CD14-positive monocyte (primary cell): ENCODE measurements at regions not wholly inside any gene's neighbourhood (a gene's known extent, or its start where the extent isn't known, plus 50 kb on each side); places are given as distances from the start of the nearest gene placed in this dataset.

Experiments
- DNase-seq, 3 donors: peaks; one replicate each; pipeline ENCODE4 v3.0.0-alpha.2; 2011 to 2022
- H2AFZ ChIP-seq: 2 replicates; pipeline ENCODE4 v1.6.0; 2012; ENCODE audit warnings: mild to moderate bottlenecking, low read depth, low read length, inconsistent platforms; ENCODE audit not compliant: insufficient read depth, poor library complexity, severe bottlenecking
- H3K27ac ChIP-seq, 2 donors: 1 replicate in 1 of 2; 2 replicates in 1 of 2; pipeline ENCODE4 v1.5.1; 2012 to 2013; ENCODE audit warnings: low read length in 2 of 2, control low read depth in 1 of 2, inconsistent platforms in 1 of 2, low read depth in 1 of 2, mild to moderate bottlenecking in 1 of 2
- H3K27me3 ChIP-seq, 2 donors: one replicate each; pipeline versions ENCODE4 v1.6.0 to v1.6.1; 2011 to 2013; ENCODE audit warnings: low read length in 2 of 2; ENCODE audit not compliant: control insufficient read depth in 2 of 2, insufficient read depth in 2 of 2
- H3K36me3 ChIP-seq, 2 donors: replicated peaks in 1 of 2; 1 replicate in 1 of 2; 2 replicates in 1 of 2; pipeline versions ENCODE4 v1.5.1 to v1.6.1; 2012 to 2013; ENCODE audit warnings: low read length in 2 of 2, control low read depth in 1 of 2, inconsistent platforms in 1 of 2, mild to moderate bottlenecking in 1 of 2; ENCODE audit not compliant: insufficient read depth in 2 of 2, control insufficient read depth in 1 of 2
- H3K4me1 ChIP-seq, 2 donors: 1 replicate in 1 of 2; 2 replicates in 1 of 2; pipeline versions ENCODE4 v1.5.1 to v1.6.1; 2012 to 2013; ENCODE audit warnings: low read length in 2 of 2, control low read depth in 1 of 2, inconsistent platforms in 1 of 2, mild to moderate bottlenecking in 1 of 2, moderate library complexity in 1 of 2; ENCODE audit not compliant: insufficient read depth in 2 of 2, control insufficient read depth in 1 of 2
- H3K4me2 ChIP-seq: replicated peaks from 2 replicates; pipeline ENCODE3; 2012; ENCODE audit warnings: low read length, moderate library complexity, mild to moderate bottlenecking; ENCODE audit not compliant: poor library complexity, severe bottlenecking; ENCODE audit errors: extremely low read depth
- H3K4me3 ChIP-seq, 3 experiments: fragments of 200-600 bp in 1 of 3; sonication (generic) in 1 of 3; replicated peaks in 1 of 3; 1 replicate in 2 of 3; 2 replicates in 1 of 3; pipeline ENCODE4 v1.5.1; 2011 to 2013; ENCODE audit warnings: low read length in 3 of 3, mild to moderate bottlenecking in 3 of 3, control low read depth in 2 of 3, low read depth in 2 of 3, inconsistent platforms in 1 of 3, moderate library complexity in 1 of 3
- H3K79me2 ChIP-seq: 2 replicates; pipeline ENCODE4 v1.6.0; 2012; ENCODE audit warnings: mild to moderate bottlenecking, control low read depth, inconsistent platforms, low read length, moderate library complexity; ENCODE audit not compliant: insufficient read depth
- H3K9ac ChIP-seq: 2 replicates; pipeline ENCODE4 v1.6.0; 2017; ENCODE audit warnings: low read length, mild to moderate bottlenecking; ENCODE audit not compliant: insufficient read depth, poor library complexity, severe bottlenecking
- H3K9me3 ChIP-seq, 2 donors: replicated peaks in 1 of 2; 1 replicate in 1 of 2; 2 replicates in 1 of 2; pipeline versions ENCODE4 v1.5.1 to v1.6.1; 2012 to 2013; ENCODE audit warnings: low read length in 2 of 2, control low read depth in 1 of 2; ENCODE audit not compliant: control insufficient read depth in 1 of 2, insufficient read depth in 1 of 2
- H4K20me1 ChIP-seq: 2 replicates; pipeline ENCODE4 v1.6.0; 2012; ENCODE audit warnings: mild to moderate bottlenecking, low read length, control low read depth, moderate library complexity; ENCODE audit not compliant: insufficient read depth
- H3K27ac Mint-ChIP-seq, 7 donors: one replicate each; pipeline ENCODE4 v1.8.0; 2020; ENCODE audit warnings: mild to moderate bottlenecking in 7 of 7, mixed read lengths in 7 of 7, moderate library complexity in 6 of 7, inconsistent platforms in 2 of 7
- H3K27me3 Mint-ChIP-seq, 3 donors: one replicate each; pipeline ENCODE4 v1.8.0; 2021 to 2022; ENCODE audit warnings: low read depth in 3 of 3, mild to moderate bottlenecking in 3 of 3, mixed read lengths in 3 of 3, moderate library complexity in 3 of 3, inconsistent platforms in 1 of 3
- H3K36me3 Mint-ChIP-seq, 2 donors: one replicate each; pipeline ENCODE4 v1.8.0; 2020; ENCODE audit warnings: mixed read lengths in 2 of 2, inconsistent platforms in 1 of 2, mild to moderate bottlenecking in 1 of 2
- H3K4me1 Mint-ChIP-seq: one replicate; pipeline ENCODE4 v1.8.0; 2020; ENCODE audit warnings: mild to moderate bottlenecking, mixed read lengths
- H3K4me3 Mint-ChIP-seq, 2 donors: one replicate each; pipeline ENCODE4 v1.8.0; 2020; ENCODE audit warnings: mild to moderate bottlenecking in 2 of 2, mixed read lengths in 2 of 2, moderate library complexity in 1 of 2
- H3K9me3 Mint-ChIP-seq, 7 donors: one replicate each; pipeline ENCODE4 v1.8.0; 2020 to 2022; ENCODE audit warnings: mixed read lengths in 7 of 7, mild to moderate bottlenecking in 6 of 7, moderate library complexity in 6 of 7, inconsistent platforms in 2 of 7
- CTCF ChIP-seq: fragments of 200-600 bp; IDR thresholded peaks from one replicate; pipeline ENCODE4 v1.8.0; 2022; ENCODE audit warnings: antibody characterized with exemption, mild to moderate bottlenecking
- WGBS: methylation state at CpG from one replicate; pipeline ENCODE4 v1.1.5; 2013; ENCODE audit warnings: missing lambda C conversion rate; ENCODE audit not compliant: insufficient coverage; 5-methylcytosine and 5-hydroxymethylcytosine counted together
- intact Hi-C, 2 donors: fragments of 100-400 bp; cut with micrococcal nuclease; formaldehyde crosslinking; loops; one replicate each; pipeline versions ENCODE4 v1.15.0 to v1.15.1; 2023

- WGBS = 24% methylated on average over 3 of the region's 6 CpGs
- Histone ChIP-seq H3K9me3 (no peaks in the 10 kb centered on the region), H3K4me3 (no peak overlapping the region), H3K9ac (no peak overlapping the region), H3K4me1 (no peaks in the 10 kb centered on the region), H3K79me2 (no peaks in the 10 kb centered on the region), H3K4me2 (no peak overlapping the region), H3K27ac (no peak overlapping the region), H3K27me3 (no peaks in the 10 kb centered on the region), H3K36me3 (no peaks in the 10 kb centered on the region), H2AFZ (no peak overlapping the region), H4K20me1 (no peaks in the 10 kb centered on the region)
- Mint-ChIP-seq H3K4me1 (no peaks in the 10 kb centered on the region), H3K4me3 (no peak overlapping the region), H3K36me3 (no peaks in the 10 kb centered on the region), H3K27ac (no peak overlapping the region), H3K27me3 (no peaks in the 10 kb centered on the region), H3K9me3 (peaks cover 0 to 3% (median 0%) of the 10 kb centered on the region in 7 donors)
- intact Hi-C loops = no loop called here
- no peak for DNase-seq
- no peak for TF ChIP-seq CTCF
These were observed 917.0 kb downstream of the CDH9 start for GRCh38 chr5:26121338-26121737.

GRCh38 chr5:26104175-26104574, 934.2 kb downstream of the CDH9 start:
- Histone ChIP-seq H3K9ac (no peak overlapping the region), H3K27me3 (no peaks in the 10 kb centered on the region), H3K36me3 (no peaks in the 10 kb centered on the region), H4K20me1 (no peaks in the 10 kb centered on the region), H3K9me3 (no peaks in the 10 kb centered on the region), H3K4me3 (no peak overlapping the region), H2AFZ (no peak overlapping the region), H3K4me2 (no peak overlapping the region), H3K79me2 (no peaks in the 10 kb centered on the region), H3K4me1 (no peaks in the 10 kb centered on the region), H3K27ac (no peak overlapping the region)
- intact Hi-C loops = no loop called here
- no peak for TF ChIP-seq CTCF
- Mint-ChIP-seq H3K27ac (no peak overlapping the region), H3K9me3 (peaks cover 0 to 2% (median 0%) of the 10 kb centered on the region in 7 donors), H3K4me1 (no peaks in the 10 kb centered on the region), H3K36me3 (no peaks in the 10 kb centered on the region), H3K4me3 (no peak overlapping the region), H3K27me3 (no peaks in the 10 kb centered on the region)
- DNase-seq = no peak
- WGBS = 100% methylated on average over 1 of the region's 2 CpGs
